B cell (primary cell): ENCODE measurements at regions not wholly inside any gene's neighbourhood (a gene's known extent, or its start where the extent isn't known, plus 50 kb on each side); places are given as distances from the start of the nearest gene placed in this dataset.

Experiments
- ATAC-seq: fragments of 200-7000 bp; cut with Tn5 transposase; one replicate; pipeline ENCODE4 v1.10.0; 2021; ENCODE audit warnings: low read depth, mild to moderate bottlenecking, moderate number of reproducible peaks, moderate library complexity
- CTCF ChIA-PET: fragments of 350-600 bp; sonication (Branson Sonifier 250); formaldehyde crosslinking; loops from one replicate; lab custom pipeline; 2021; ENCODE audit warnings: antibody characterized with exemption, inconsistent platforms; lab: Charles Lee
- POLR2A ChIA-PET: fragments of 350-600 bp; sonication (Branson Sonifier 250); formaldehyde crosslinking; loops from one replicate; lab custom pipeline; 2021; ENCODE audit warnings: antibody characterized with exemption; lab: Charles Lee
- DNase-seq: peaks from one replicate; pipeline ENCODE4 v3.0.0; 2013
- H2AFZ ChIP-seq: 2 replicates; pipeline ENCODE4 v1.6.1; 2012; ENCODE audit warnings: mild to moderate bottlenecking, low read depth, low read length; ENCODE audit not compliant: insufficient read depth, poor library complexity, severe bottlenecking
- H3K27ac ChIP-seq, 2 donors: 1 replicate in 1 of 2; 2 replicates in 1 of 2; pipeline ENCODE4 v1.5.1; 2012 to 2013; ENCODE audit warnings: low read length in 2 of 2, mild to moderate bottlenecking in 2 of 2, moderate library complexity in 1 of 2
- H3K27me3 ChIP-seq, 4 experiments: fragments of 200-600 bp in 1 of 4; sonication (generic) in 1 of 4; replicated peaks in 1 of 4; 1 replicate in 2 of 4; 2 replicates in 2 of 4; pipeline versions ENCODE4 v1.6.1 to v1.7.0; 2013 to 2016; ENCODE audit warnings: low read length in 3 of 4, mild to moderate bottlenecking in 2 of 4, mixed read lengths in 1 of 4, moderate library complexity in 1 of 4; ENCODE audit not compliant: insufficient read depth in 4 of 4, control insufficient read depth in 3 of 4; ENCODE audit errors: control extremely low read depth in 1 of 4
- H3K36me3 ChIP-seq, 2 experiments: replicated peaks in 1 of 2; 1 replicate in 1 of 2; 2 replicates in 1 of 2; pipeline versions ENCODE4 v1.6.1 to v1.7.1; 2013; ENCODE audit warnings: low read length in 1 of 2; ENCODE audit not compliant: insufficient read depth in 2 of 2, control insufficient read depth in 1 of 2; ENCODE audit errors: control extremely low read depth in 1 of 2, extremely low read depth in 1 of 2
- H3K4me1 ChIP-seq, 2 donors: fragments of 200-600 bp in 1 of 2; sonication (generic) in 1 of 2; 1 replicate in 1 of 2; 2 replicates in 1 of 2; pipeline versions ENCODE4 v1.5.1 to v1.6.1; 2013 to 2017; ENCODE audit warnings: low read length in 2 of 2; ENCODE audit not compliant: control insufficient read depth in 2 of 2, insufficient read depth in 2 of 2
- H3K4me2 ChIP-seq: replicated peaks from 2 replicates; pipeline ENCODE3; 2012; ENCODE audit warnings: mild to moderate bottlenecking, low read depth, low read length; ENCODE audit not compliant: poor library complexity, severe bottlenecking
- H3K4me3 ChIP-seq, 5 experiments: fragments of 200-600 bp in 1 of 5; sonication (generic) in 1 of 5; 1 replicate in 3 of 5; 2 replicates in 2 of 5; pipeline versions ENCODE4 v1.5.1 to v1.7.0; 2011 to 2016; ENCODE audit warnings: low read length in 4 of 5, mild to moderate bottlenecking in 4 of 5, low read depth in 2 of 5, control low read depth in 1 of 5, moderate library complexity in 1 of 5; ENCODE audit not compliant: insufficient read depth in 1 of 5; ENCODE audit errors: control extremely low read depth in 1 of 5, extremely low read depth in 1 of 5
- H3K79me2 ChIP-seq: fragments of 200-600 bp; sonication (generic); one replicate; pipeline ENCODE4 v1.6.0; 2016; ENCODE audit warnings: low read length; ENCODE audit not compliant: control insufficient read depth, insufficient read depth
- H3K9ac ChIP-seq: fragments of 200-600 bp; sonication (generic); 2 replicates; pipeline ENCODE4 v1.6.1; 2017; ENCODE audit warnings: mild to moderate bottlenecking, low read length, moderate library complexity
- H3K9me3 ChIP-seq, 3 donors: one replicate each; pipeline versions ENCODE4 v1.6.1 to v1.7.1; 2013; ENCODE audit warnings: low read length in 2 of 3; ENCODE audit not compliant: control insufficient read depth in 2 of 3, insufficient read depth in 1 of 3; ENCODE audit errors: control extremely low read depth in 1 of 3
- H4K20me1 ChIP-seq: 2 replicates; pipeline ENCODE4 v1.6.0; 2012; ENCODE audit warnings: mild to moderate bottlenecking, low read length; ENCODE audit not compliant: insufficient read depth, control insufficient read depth, poor library complexity, severe bottlenecking
- H3K27ac Mint-ChIP-seq: one replicate; pipeline ENCODE4 v1.8.0; 2021; ENCODE audit warnings: mixed read lengths
- H3K27me3 Mint-ChIP-seq: one replicate; pipeline ENCODE4 v1.8.0; 2021; ENCODE audit warnings: mixed read lengths
- H3K4me1 Mint-ChIP-seq: one replicate; pipeline ENCODE4 v1.8.0; 2021; ENCODE audit warnings: mixed read lengths
- H3K4me3 Mint-ChIP-seq: one replicate; pipeline ENCODE4 v1.8.0; 2021; ENCODE audit warnings: mixed read lengths
- H3K9me3 Mint-ChIP-seq: one replicate; pipeline ENCODE4 v1.8.0; 2022; ENCODE audit warnings: mixed read lengths; ENCODE audit not compliant: insufficient read depth
- CTCF ChIP-seq: fragments of 200-600 bp; IDR thresholded peaks from one replicate; pipeline ENCODE4 v1.8.0; 2022; ENCODE audit warnings: antibody characterized with exemption, mild to moderate bottlenecking
- EZH2 ChIP-seq: IDR thresholded peaks from 2 replicates; pipeline ENCODE4 v1.6.1; 2012; ENCODE audit warnings: borderline replicate concordance, low read depth, mild to moderate bottlenecking, moderate library complexity, low read length; ENCODE audit not compliant: insufficient read depth, poor library complexity, severe bottlenecking
- WGBS: methylation state at CpG from one replicate; pipeline ENCODE4 v1.1.5; 2013; ENCODE audit warnings: missing lambda C conversion rate; ENCODE audit not compliant: insufficient coverage; 5-methylcytosine and 5-hydroxymethylcytosine counted together
- intact Hi-C: fragments of 100-400 bp; cut with micrococcal nuclease; formaldehyde crosslinking; loops from one replicate; pipeline ENCODE4 v1.10.0; 2022

GRCh38 chr14:101112351-101113107, 209.0 kb upstream of the RTL1 start:
- intact Hi-C loops, result no loop called here
- Mint-ChIP-seq H3K4me1 (no peaks in the 10 kb centered on the region), H3K4me3 (no peak overlapping the region), H3K9me3 (no peaks in the 10 kb centered on the region), H3K27ac (no peak overlapping the region), H3K27me3 (no peaks in the 10 kb centered on the region)
- no peaks in the 10 kb centered on the region for H3K4me1 ChIP-seq
- peaks cover 0 to 6% (median 0%) of the 10 kb centered on the region in 3 donors for H3K9me3 ChIP-seq
- H2AFZ ChIP-seq, result no peak overlapping the region
- H3K27me3 ChIP-seq, result no peaks in the 10 kb centered on the region
- H3K4me3 ChIP-seq, result no peak overlapping the region
- 87% methylated on average over 25 of the region's 25 CpGs for WGBS
- H3K79me2 ChIP-seq, result no peaks in the 10 kb centered on the region
- no peak overlapping the region for H3K9ac ChIP-seq
- DNase-seq, result no peak
- TF ChIP-seq EZH2 (no peak), CTCF (no peak)
- H3K4me2 ChIP-seq, result no peak overlapping the region
- H4K20me1 ChIP-seq, result no peaks in the 10 kb centered on the region
- H3K36me3 ChIP-seq, result no peaks in the 10 kb centered on the region
- CTCF ChIA-PET, result no interaction called here
- POLR2A ChIA-PET, result no interaction called here
- ATAC-seq, result no peak
- no peak overlapping the region for H3K27ac ChIP-seq

- Histone ChIP-seq H3K4me2 (no peak overlapping the region), H2AFZ (no peak overlapping the region), H3K27me3 (no peaks in the 10 kb centered on the region), H3K4me3 (no peak overlapping the region), H3K9ac (no peak overlapping the region), H3K9me3 (peaks cover 0 to 6% (median 0%) of the 10 kb centered on the region in 3 donors), H3K79me2 (no peaks in the 10 kb centered on the region), H3K27ac (no peak overlapping the region), H4K20me1 (no peaks in the 10 kb centered on the region), H3K36me3 (no peaks in the 10 kb centered on the region), H3K4me1 (no peaks in the 10 kb centered on the region)
- DNase-seq, result no peak
- no peak for ATAC-seq
- Mint-ChIP-seq H3K4me1 (no peaks in the 10 kb centered on the region), H3K4me3 (no peak overlapping the region), H3K27me3 (no peaks in the 10 kb centered on the region), H3K9me3 (no peaks in the 10 kb centered on the region), H3K27ac (no peak overlapping the region)
- intact Hi-C loops, result no loop called here
- POLR2A ChIA-PET, result no interaction called here
- TF ChIP-seq EZH2, result no peak
- TF ChIP-seq CTCF, result no peak
- 91% methylated on average over 5 of the region's 9 CpGs for WGBS
- CTCF ChIA-PET, result no interaction called here
Measured at GRCh38 chr14:101113108-101113612, 209.6 kb upstream of the RTL1 start.
